ENCODE measurements at regions not wholly inside any gene's neighbourhood (a gene's known extent, or its start where the extent isn't known, plus 50 kb on each side); places are given as distances from the start of the nearest gene placed in this dataset.
"Not testable (repeated sequence)": the region's sequence is repeated elsewhere in the genome, so short reads cannot be mapped to it uniquely, and the experiment has no call there.

- DNase-seq: peak; percentile 20
Measured at GRCh38 chr5:87732875-87733768, 320.4 kb upstream of the CCNH start.

GRCh38 chr5:87729781-87730180, 317.1 kb upstream of the CCNH start:
- no peak for DNase-seq

- DNase-seq: no peak
Measured at GRCh38 chr5:87722286-87722685, 309.6 kb upstream of the CCNH start.

GRCh38 chr5:87718224-87718925, 305.6 kb upstream of the CCNH start:
- DNase-seq: not testable (repeated sequence)

DNA sequence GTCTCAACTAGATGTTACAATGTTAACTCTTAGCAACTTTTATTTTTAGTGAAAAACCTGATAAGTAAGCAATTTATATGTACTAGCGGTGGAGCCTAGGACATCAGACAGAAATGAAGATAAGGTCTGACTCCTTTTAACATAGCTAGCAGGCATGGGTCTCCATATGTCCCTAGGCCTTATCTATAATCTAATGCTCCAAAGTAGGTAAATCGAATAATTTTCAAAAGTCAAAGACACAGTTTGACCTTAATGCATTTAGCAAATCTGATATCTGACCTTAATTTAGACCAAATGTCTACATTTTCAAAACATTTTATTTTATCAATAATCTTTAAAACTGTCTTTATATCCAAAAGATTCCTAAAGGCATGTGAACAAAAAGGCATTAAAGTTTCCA, 305.0 kb upstream of the CCNH start:
- DNase-seq: no peak

DNA sequence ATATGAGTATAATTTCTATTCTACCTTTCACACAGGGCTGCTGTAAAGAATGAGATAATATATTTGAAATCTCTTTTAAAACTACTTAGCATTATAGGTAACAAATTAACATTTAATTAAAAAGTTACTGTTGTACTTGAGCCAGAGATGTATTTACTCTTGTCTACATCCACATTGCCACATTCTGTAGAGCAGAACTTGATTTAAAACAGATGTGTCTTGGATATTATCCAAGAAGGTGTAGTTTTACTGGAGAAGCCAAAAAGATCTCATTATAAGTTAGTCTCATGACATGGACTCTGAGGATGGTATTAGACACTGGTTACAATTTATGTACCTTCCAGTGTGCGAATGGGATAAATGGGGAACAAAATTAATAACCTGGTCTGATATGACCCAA, 293.1 kb upstream of the CCNH start:
- DNase-seq: no peak

DNA sequence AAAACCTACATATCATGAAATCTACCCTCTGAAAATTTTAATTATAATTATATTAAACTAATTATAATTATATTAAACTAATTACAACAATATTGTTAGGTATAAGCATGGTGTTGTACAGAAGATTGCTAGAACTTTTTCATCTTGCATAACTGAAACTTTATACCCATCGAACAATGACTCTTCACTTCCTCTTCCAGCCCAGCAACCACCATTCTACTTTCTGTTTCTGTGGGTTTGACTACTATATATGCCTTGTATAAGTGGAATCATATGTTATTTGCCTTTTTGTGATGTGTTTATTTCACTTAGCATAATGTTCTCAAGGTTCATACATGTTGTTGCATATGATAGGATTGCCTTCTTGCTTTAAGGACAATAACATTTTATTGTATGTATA, 274.2 kb upstream of the CCNH start:
- no peak for DNase-seq

DNA sequence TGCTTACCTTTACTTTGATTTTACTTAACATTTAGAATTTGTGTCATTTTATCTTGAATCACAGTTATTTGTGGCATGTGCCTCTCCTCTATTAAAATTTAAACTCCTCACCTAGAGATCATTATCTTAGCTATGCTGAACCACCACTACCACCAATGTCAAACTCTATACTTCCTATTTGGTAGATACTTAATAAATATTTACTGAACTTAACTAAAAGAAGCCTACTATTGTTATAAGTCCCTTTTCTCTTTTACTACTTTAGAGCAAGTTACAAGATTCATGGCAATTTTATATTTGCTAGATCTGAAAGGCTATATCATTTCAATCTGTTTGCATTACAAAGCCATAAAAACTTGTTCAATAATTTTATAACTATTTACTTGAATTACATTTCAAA, 273.3 kb upstream of the CCNH start:
- DNase-seq: no peak

DNA sequence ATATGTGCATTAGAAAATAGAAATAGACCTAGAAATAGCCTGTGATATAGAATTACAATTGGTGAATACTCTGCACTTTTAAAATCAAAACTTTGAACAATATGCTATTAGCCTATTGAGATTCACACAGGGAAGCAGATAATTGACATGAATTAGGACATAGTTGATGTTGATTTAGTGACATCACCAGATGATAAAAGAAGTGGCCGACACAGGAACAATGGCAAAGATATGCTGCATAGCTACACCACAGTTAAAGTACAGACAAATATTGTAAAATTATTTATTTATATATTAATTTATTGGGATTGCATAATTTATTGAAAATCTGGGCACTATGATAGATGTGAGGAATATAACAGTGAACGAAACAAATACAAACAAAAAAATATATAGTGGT, 261.5 kb upstream of the CCNH start:
- no peak for DNase-seq

GRCh38 chr5:87671146-87671545, 258.4 kb upstream of the CCNH start:
- no peak for DNase-seq

DNA sequence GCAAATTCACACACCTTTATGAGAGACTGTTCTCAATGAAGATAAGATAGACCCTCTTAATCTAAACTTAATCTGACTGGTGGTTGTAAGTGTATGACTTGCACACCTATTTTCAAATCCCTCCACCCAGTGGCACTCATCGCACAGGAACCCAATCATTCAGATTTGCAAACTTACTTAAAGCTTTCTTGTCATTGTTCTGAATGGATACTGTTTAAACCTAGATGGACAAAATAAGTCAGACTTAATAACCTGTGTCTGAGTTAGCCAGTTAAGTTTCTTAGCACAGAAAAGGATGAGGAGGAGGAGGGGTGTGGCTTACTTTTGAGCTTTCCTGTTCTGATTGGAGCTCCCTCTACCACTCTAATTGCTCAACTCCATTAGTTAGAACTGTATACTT, 252.4 kb upstream of the CCNH start:
- DNase-seq: no peak

GRCh38 chr5:87661784-87662566, 249.2 kb upstream of the CCNH start:
- no peak for DNase-seq

DNA sequence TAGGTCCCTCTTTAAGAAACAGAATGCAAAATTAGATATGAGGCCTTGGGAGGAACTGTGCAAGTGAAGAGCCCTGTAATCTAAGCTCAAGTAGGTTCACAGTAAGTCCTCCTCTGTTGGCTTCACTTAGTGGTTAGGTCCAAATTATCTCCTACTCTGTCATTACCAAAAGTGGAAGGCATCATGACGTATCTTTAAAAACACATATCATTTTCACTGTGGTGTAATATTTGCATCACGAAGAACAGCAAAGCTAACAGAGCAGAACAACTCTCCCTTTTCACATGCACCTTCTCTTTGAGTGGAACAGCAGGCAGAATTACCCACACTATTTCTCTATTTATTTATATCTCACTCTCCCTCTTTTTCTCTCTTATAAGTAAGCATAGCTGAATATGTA, 240.5 kb upstream of the CCNH start:
- DNase-seq: no peak

GRCh38 chr5:87650284-87650683, 237.6 kb upstream of the CCNH start:
- no peak for DNase-seq

GRCh38 chr5:87649455-87649854, 236.7 kb upstream of the CCNH start:
- DNase-seq: no peak

DNA sequence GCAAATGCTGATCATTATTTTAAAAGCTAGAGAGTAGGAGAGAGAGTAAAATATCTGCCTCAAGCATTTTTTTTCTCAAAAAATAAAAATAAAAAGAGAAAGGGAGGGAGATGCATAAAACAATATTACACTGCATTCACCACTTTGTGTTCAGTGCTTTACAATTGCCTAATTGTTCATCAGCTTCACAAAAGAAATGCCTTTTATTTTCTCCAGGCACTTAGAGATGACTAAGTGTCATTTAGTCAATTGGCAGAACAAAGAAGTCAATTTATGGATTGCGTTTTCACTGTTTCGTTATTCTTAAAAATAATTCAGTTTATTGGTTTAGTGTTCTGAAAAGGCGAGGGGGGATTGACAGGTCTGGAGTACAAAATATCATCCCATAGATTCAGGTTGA, 232.5 kb upstream of the CCNH start:
- DNase-seq: no peak

DNA sequence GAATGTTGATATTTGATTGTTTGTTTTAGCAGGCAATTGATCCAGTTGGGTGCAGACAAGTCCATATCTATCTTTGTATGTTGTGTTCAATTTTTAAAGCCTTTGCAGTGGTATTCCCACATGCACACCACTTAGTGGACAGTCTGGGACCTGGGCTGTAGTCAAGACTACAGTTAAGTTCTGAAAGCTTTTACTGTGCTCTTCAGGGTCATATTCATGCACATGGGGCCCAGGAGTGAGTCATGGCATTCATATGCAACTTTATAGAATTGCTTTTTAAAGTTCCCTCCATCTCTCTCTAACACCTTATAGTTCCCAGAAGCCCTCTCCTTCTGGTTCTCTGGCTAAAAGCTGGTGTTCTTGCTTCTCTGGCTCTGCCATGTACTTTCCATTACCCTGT, 228.2 kb upstream of the CCNH start:
- no peak for DNase-seq

GRCh38 chr5:87627363-87627762, 214.6 kb upstream of the CCNH start:
- DNase-seq: no peak

DNA sequence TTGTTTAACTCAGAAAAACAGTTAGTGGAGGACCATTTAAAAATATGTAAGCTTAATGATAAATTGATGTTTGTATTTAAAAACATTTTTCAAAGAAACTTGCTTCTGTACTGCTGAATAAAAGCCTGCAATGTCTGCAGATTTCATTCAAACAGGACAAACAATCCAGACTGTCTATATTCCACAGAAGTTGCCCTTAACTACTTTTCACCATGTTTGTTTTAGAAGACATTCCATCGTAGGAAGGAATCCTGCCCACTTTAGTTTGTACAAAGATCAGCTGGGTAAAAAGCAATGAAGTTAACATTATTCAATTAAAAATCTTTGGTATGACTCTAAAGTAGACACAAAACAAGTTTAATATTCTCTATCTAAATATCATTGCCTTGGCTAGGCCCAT, 195.7 kb upstream of the CCNH start:
- DNase-seq: no peak

- no peak for DNase-seq
Measured at GRCh38 chr5:87605663-87606062, 192.9 kb upstream of the CCNH start.

- DNase-seq: no peak
Measured at GRCh38 chr5:87599778-87600177, 187.0 kb upstream of the CCNH start.

GRCh38 chr5:87598460-87598859, 185.7 kb upstream of the CCNH start:
- DNase-seq: no peak

DNA sequence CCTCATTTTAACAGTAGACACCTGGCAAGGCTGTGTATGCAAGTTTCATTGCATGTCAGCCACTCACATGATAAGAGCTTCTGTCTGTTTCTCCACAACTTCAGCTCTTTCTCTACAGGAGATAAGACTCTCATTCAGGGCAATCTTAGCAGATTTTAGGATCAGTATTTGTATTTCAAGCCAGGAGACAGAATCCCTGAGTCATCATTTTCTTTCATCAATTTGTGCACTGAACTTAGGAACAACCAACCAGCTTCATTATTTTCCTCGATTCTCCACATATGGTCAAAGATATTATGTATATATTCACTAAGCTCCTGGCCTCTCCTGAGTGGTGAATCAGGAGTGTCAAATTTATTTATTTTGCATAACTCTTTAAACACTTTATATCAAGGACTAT, 181.8 kb upstream of the CCNH start:
- DNase-seq: no peak

DNA sequence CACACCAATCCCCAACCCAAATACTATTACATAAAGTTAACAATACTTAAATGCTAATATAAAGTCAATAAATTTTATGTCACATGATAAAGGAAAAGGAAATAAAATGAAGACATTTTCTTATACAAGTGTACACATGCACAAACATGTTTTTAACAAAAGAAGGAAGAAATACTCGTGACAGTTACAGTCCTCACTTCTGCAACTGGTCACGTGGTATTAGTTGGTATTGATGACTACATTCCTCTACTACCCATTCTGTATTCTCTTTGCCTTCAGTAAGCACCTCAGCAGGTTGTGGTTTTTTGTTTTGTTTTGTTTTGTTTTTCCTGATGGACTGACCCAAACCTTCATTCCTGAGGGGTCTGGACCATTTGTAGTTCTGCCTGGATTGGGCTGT, 176.9 kb upstream of the CCNH start:
- no peak for DNase-seq
